LNCaP clone FGC (cell line): ENCODE measurements at regions not wholly inside any gene's neighbourhood (a gene's known extent, or its start where the extent isn't known, plus 50 kb on each side); places are given as distances from the start of the nearest gene placed in this dataset.

Experiments used
- DNase-seq: peaks from one replicate; pipeline ENCODE4 v3.0.0-alpha.2; 2011; ENCODE audit warnings: low read depth
- H3K4me3 ChIP-seq: 2 replicates; pipeline ENCODE4 v1.5.1; 2011; ENCODE audit warnings: mild to moderate bottlenecking, low read depth, low read length, control low read depth
- TF ChIP-seq, protein P1 (sequence below): IDR thresholded peaks from 2 replicates; pipeline ENCODE4 v1.5.1; 2012; ENCODE audit warnings: mild to moderate bottlenecking; ENCODE audit not compliant: control insufficient read depth, insufficient read depth; ENCODE audit errors: extremely low read depth

DNA sequence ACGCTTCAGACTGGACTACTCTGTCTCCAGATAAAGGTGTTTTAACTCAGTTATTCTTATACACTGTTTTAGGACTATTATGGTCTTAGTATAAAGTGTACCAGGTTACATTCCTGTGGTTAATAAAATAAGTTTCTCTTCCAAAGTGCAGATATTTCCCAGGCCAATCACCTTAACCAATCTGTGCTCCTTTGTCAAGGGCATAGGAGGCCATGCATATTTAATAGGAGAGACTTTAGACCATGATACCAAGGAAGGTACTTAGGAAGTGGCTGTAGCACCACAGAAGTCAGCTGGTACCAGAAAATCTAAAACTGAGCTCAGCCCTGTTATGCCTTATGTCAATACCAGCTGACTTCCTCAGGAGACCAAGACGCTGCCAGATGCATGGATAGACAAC lies 226.5 kb upstream of the TMEM72 start:
- DNase-seq, result no peak
- no peak overlapping the region for H3K4me3 ChIP-seq
- TF ChIP-seq, protein P1, sequence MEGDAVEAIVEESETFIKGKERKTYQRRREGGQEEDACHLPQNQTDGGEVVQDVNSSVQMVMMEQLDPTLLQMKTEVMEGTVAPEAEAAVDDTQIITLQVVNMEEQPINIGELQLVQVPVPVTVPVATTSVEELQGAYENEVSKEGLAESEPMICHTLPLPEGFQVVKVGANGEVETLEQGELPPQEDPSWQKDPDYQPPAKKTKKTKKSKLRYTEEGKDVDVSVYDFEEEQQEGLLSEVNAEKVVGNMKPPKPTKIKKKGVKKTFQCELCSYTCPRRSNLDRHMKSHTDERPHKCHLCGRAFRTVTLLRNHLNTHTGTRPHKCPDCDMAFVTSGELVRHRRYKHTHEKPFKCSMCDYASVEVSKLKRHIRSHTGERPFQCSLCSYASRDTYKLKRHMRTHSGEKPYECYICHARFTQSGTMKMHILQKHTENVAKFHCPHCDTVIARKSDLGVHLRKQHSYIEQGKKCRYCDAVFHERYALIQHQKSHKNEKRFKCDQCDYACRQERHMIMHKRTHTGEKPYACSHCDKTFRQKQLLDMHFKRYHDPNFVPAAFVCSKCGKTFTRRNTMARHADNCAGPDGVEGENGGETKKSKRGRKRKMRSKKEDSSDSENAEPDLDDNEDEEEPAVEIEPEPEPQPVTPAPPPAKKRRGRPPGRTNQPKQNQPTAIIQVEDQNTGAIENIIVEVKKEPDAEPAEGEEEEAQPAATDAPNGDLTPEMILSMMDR, result no peak

DNA sequence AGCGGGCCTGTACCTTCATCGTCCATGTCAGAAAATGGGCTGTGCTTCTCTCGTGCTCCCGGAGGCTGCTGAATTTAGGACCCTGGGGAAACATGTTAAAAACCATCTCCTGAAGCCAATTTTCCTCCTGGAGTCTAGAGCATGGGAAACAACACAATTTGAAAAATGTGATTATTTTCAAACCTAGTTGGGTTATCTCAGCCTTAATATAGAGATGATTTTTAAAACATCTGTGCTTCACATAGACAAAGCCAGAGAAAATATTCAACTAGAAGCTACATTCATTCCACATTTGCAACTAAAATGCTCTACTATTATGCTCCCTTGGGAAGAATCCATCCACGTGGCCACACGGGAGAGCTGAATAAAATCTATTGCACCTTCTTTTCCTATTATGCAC lies 225.9 kb upstream of the TMEM72 start:
- TF ChIP-seq, protein P1, result no peak
- DNase-seq, result no peak
- H3K4me3 ChIP-seq, result no peak overlapping the region

DNA sequence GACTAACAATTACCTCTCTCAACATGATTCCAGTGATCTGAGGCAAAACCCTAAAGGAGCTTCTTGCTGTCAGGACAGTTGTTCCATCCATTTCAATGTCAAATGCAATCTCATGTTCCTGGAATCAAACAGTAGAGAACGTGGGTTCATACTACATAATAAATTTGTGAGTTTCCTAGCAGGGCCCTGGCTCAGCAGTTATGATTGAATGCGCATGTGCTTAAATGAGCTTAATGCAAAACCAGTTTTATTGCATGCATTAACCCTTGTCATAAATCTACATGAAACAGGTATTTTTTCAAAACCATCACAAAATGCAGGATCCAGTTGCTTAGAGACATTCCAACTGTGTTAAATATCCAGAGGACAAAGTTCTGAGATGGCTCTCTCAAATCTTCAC lies 225.4 kb upstream of the TMEM72 start:
- TF ChIP-seq, protein P1, result no peak
- DNase-seq, result no peak

DNA sequence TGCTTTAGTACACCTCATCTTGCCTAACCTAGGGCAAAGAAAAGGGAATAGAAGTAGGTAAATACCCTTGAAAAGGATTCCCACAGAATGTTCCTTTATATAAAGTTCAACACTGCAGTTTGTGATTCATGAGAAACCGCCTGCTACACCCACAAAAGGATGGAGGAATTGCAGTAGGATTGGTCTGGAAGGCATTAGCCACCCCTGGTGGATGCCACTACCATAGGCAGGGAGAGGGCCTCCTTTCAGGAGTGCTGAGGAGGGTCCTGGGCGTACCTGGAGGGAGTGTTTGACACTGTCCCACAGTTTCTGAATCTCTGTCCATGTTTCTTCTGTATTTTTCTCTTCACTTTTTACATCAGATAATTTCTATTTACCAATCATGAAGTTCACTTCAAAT lies 221.8 kb upstream of the TMEM72 start:
- H3K4me3 ChIP-seq, result no peak overlapping the region
- TF ChIP-seq, protein P1, result peak; percentile 50
- no peak for DNase-seq

More for the DNA sequence above, 225.4 kb upstream of the TMEM72 start:
- H3K4me3 ChIP-seq, result no peak overlapping the region

DNA sequence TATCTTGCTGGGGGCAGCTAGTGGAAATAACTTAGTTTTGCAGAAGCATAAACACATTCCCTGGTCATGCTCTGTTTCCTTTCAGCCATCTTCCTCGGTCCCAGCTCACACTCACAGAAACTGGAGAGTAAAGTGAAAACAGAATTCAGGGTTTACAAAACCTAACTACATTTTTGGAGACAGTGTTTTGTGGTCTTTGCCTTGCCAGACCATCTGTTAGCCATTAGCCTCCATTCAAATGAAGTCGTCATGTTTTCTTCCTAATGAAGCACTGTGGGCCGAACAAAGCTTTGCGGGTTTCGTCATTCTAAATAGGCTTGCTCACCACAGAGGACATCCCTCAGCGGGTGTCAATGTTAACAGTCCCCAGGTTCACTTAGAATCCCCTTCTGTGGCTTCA lies 214.6 kb upstream of the TMEM72 start:
- TF ChIP-seq, protein P1, result no peak
- DNase-seq, result no peak
- no peak overlapping the region for H3K4me3 ChIP-seq

DNA sequence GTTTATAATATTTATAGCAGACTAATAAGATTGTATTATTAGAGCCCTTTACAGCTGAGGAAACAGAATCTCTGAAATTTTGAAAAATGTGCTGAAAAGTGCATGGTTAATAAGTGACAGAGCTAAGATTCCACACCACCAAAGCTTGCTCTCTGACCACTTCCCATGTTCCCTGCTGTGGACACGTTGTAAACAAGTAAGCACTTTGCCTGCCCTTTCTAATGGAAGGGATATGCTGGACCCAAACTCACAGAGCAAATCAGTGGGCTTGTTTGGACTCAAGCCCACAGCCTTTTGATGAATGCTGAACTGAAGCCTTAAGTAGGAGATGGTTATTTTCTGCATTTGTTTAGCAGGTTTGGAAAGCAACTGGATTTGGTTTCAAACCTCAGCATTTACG lies 214.0 kb upstream of the TMEM72 start:
- H3K4me3 ChIP-seq, result no peak overlapping the region
- no peak for DNase-seq
- TF ChIP-seq, protein P1, result no peak

DNA sequence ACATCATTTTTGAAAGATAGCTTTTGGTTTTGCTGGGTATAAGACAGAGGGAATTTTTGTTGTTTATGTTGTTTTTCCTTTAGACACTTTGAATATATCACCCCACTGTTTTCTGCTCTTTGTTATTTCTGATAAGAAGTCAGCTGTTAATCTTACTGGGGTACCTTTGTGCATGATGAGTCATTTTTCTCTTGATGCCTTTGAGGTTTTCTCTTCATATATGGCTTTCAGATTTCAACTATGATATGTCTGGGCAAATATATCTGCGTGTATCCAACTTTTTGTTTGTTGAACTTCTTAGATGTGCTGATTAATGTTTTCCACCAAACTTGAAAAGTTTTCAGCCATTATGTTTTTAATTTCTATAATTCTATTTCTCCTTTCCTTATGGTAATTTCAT lies 208.6 kb upstream of the TMEM72 start:
- no peak overlapping the region for H3K4me3 ChIP-seq
- TF ChIP-seq, protein P1, result no peak

More for the DNA sequence above, 208.6 kb upstream of the TMEM72 start:
- no peak for DNase-seq
